Gastrocnemius medialis (tissue), 4 donors: ENCODE measurements at regions not wholly inside any gene's neighbourhood (a gene's known extent, or its start where the extent isn't known, plus 50 kb on each side); places are given as distances from the start of the nearest gene placed in this dataset.

Source experiments
- ATAC-seq, 2 donors: fragments of 150-250 bp; one replicate each; pipeline ENCODE4 v1.9.1; 2016
- DNase-seq, 2 donors: peaks; one replicate each; pipeline ENCODE4 v3.0.0-alpha.2; 2019
- H3K27ac ChIP-seq, 4 donors: fragments of 200-600 bp; sonication (generic); 1 replicate in 1 of 4; 2 replicates in 3 of 4; pipeline ENCODE4 v1.5.1; 2016 to 2018; ENCODE audit warnings: mild to moderate bottlenecking in 2 of 4, moderate library complexity in 1 of 4
- H3K27me3 ChIP-seq, 3 donors: fragments of 200-600 bp; sonication (generic) in 2 of 3; 1 replicate in 1 of 3; 2 replicates in 2 of 3; pipeline versions ENCODE4 v1.5.1 to v1.6.0; 2016 to 2019; ENCODE audit warnings: mild to moderate bottlenecking in 1 of 3, moderate library complexity in 1 of 3
- H3K36me3 ChIP-seq, 2 donors: fragments of 200-600 bp; sonication (generic) in 1 of 2; one replicate each; pipeline ENCODE4 v1.5.1; 2017 to 2018
- H3K4me1 ChIP-seq, 2 donors: fragments of 200-600 bp; sonication (generic) in 1 of 2; one replicate each; pipeline ENCODE4 v1.5.1; 2016 to 2017; ENCODE audit warnings: mild to moderate bottlenecking in 2 of 2
- H3K4me3 ChIP-seq, 4 donors: fragments of 200-600 bp; sonication (generic) in 3 of 4; 1 replicate in 1 of 4; 2 replicates in 3 of 4; pipeline ENCODE4 v1.5.1; 2016 to 2019; ENCODE audit warnings: mild to moderate bottlenecking in 2 of 4
- H3K9me3 ChIP-seq, 3 donors: fragments of 200-600 bp; sonication (generic) in 2 of 3; 1 replicate in 1 of 3; 2 replicates in 2 of 3; pipeline ENCODE4 v1.5.1; 2016 to 2019
- POLR2A ChIP-seq, 2 donors: fragments of 450-650 bp; IDR thresholded peaks; one replicate each; pipeline ENCODE4 v1.6.1; 2017; ENCODE audit warnings: antibody characterized with exemption in 2 of 2, mild to moderate bottlenecking in 2 of 2, moderate library complexity in 2 of 2
- in situ Hi-C, 4 donors: fragments of 200-750 bp; cut with MboI; loops; one replicate each; pipeline versions ENCODE4 v1.15.0 to v1.8.0; 2017; ENCODE audit warnings: low sequenced_read_pairs in 4 of 4
- intact Hi-C: fragments of 100-400 bp; cut with DNase I; formaldehyde crosslinking; loops from one replicate; pipeline ENCODE4 v1.15.1; 2023; ENCODE audit warnings: low total_unique reads
- TF ChIP-seq, protein P1 (sequence below), 5 experiments: fragments of 450-650 bp in 3 of 5; fragments of 200-600 bp in 2 of 5; sonication (generic) in 2 of 5; IDR thresholded peaks in 4 of 5; conservative IDR thresholded peaks in 1 of 5; 1 replicate in 4 of 5; 2 replicates in 1 of 5; pipeline ENCODE4 v1.5.1; 2016 to 2019; ENCODE audit warnings: antibody characterized with exemption in 5 of 5, mild to moderate bottlenecking in 3 of 5, moderate library complexity in 3 of 5

DNA sequence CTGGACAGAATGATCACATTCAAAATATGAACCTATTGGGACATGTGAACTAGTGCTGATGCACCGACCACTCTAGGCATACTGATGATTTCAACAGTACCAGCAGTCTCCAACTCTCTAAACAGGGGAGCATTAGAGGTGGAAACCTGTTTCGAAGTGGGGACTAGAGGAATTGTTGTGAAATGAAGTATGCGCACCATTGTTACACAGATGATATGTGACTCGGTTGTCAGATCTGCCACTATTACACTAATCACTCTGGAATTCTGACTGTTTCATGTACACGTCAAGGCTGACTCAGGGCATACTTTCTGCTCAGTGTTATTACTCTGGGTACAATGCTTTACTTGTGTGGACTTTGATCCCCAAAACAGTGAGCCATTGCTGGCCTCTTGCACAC lies 198.2 kb upstream of the UBE2E2 start:
- intact Hi-C loops, result no loop called here
- ATAC-seq, result no peak
- in situ Hi-C loops, result no loop called here

GRCh38 chr3:23017801-23018200 lies 185.3 kb upstream of the UBE2E2 start:
- intact Hi-C loops, result no loop called here
- Histone ChIP-seq H3K4me3 (no peak overlapping the region), H3K36me3 (no peaks in the 10 kb centered on the region), H3K4me1 (no peaks in the 10 kb centered on the region), H3K27me3 (no peaks in the 10 kb centered on the region), H3K9me3 (no peaks in the 10 kb centered on the region), H3K27ac (no peak overlapping the region)
- DNase-seq (no peak), ATAC-seq (no peak)
- in situ Hi-C loops, result no loop called here
- TF ChIP-seq, protein P1, sequence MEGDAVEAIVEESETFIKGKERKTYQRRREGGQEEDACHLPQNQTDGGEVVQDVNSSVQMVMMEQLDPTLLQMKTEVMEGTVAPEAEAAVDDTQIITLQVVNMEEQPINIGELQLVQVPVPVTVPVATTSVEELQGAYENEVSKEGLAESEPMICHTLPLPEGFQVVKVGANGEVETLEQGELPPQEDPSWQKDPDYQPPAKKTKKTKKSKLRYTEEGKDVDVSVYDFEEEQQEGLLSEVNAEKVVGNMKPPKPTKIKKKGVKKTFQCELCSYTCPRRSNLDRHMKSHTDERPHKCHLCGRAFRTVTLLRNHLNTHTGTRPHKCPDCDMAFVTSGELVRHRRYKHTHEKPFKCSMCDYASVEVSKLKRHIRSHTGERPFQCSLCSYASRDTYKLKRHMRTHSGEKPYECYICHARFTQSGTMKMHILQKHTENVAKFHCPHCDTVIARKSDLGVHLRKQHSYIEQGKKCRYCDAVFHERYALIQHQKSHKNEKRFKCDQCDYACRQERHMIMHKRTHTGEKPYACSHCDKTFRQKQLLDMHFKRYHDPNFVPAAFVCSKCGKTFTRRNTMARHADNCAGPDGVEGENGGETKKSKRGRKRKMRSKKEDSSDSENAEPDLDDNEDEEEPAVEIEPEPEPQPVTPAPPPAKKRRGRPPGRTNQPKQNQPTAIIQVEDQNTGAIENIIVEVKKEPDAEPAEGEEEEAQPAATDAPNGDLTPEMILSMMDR (IDR thresholded peaks at IDR 0.05 in 4 of 5, conservative IDR thresholded peaks at IDR 0.05 in 1 of 5), result no peak
- no peak for TF ChIP-seq POLR2A (IDR thresholded peaks at IDR 0.05)

More for the DNA sequence above, 198.2 kb upstream of the UBE2E2 start:
- Histone ChIP-seq H3K36me3 (no peaks in the 10 kb centered on the region), H3K27me3 (no peaks in the 10 kb centered on the region), H3K9me3 (no peaks in the 10 kb centered on the region), H3K27ac (no peak overlapping the region), H3K4me1 (peaks cover 18 to 25% of the 10 kb centered on the region in 2 donors), H3K4me3 (no peak overlapping the region)
- TF ChIP-seq, protein P1 (IDR thresholded peaks at IDR 0.05 in 4 of 5, conservative IDR thresholded peaks at IDR 0.05 in 1 of 5), result no peak
- TF ChIP-seq POLR2A (IDR thresholded peaks at IDR 0.05), result no peak
- no peak for DNase-seq

GRCh38 chr3:23019596-23020300 lies 183.4 kb upstream of the UBE2E2 start:
- Histone ChIP-seq H3K27me3 (no peaks in the 10 kb centered on the region), H3K27ac (no peak overlapping the region), H3K4me1 (no peaks in the 10 kb centered on the region), H3K4me3 (no peak overlapping the region), H3K9me3 (no peaks in the 10 kb centered on the region), H3K36me3 (no peaks in the 10 kb centered on the region)
- ATAC-seq, result no peak
- intact Hi-C loops, result no loop called here
- no peak for DNase-seq
- TF ChIP-seq, protein P1 (IDR thresholded peaks at IDR 0.05 in 4 of 5, conservative IDR thresholded peaks at IDR 0.05 in 1 of 5), result no peak
- TF ChIP-seq POLR2A (IDR thresholded peaks at IDR 0.05), result no peak
- in situ Hi-C loops, result no loop called here

- intact Hi-C loops, result no loop called here
- no peak for DNase-seq
- no peaks in the 10 kb centered on the region for H3K27me3 ChIP-seq
- no peak overlapping the region for H3K27ac ChIP-seq
- in situ Hi-C loops, result no loop called here
- no peak for TF ChIP-seq POLR2A (IDR thresholded peaks at IDR 0.05)
- TF ChIP-seq, protein P1 (IDR thresholded peaks at IDR 0.05 in 4 of 5, conservative IDR thresholded peaks at IDR 0.05 in 1 of 5), result no peak
- no peak overlapping the region for H3K4me3 ChIP-seq
- H3K4me1 ChIP-seq, result no peaks in the 10 kb centered on the region
- no peak for ATAC-seq
- no peaks in the 10 kb centered on the region for H3K9me3 ChIP-seq
- H3K36me3 ChIP-seq, result no peaks in the 10 kb centered on the region
Observed at GRCh38 chr3:23028294-23028693, 174.8 kb upstream of the UBE2E2 start.

- intact Hi-C loops (no loop called here), in situ Hi-C loops (no loop called here)
- H3K4me1 ChIP-seq, result no peaks in the 10 kb centered on the region
- no peak overlapping the region for H3K27ac ChIP-seq
- H3K27me3 ChIP-seq, result no peaks in the 10 kb centered on the region
- no peak for ATAC-seq
- H3K9me3 ChIP-seq, result no peaks in the 10 kb centered on the region
- no peaks in the 10 kb centered on the region for H3K36me3 ChIP-seq
- no peak overlapping the region for H3K4me3 ChIP-seq
- DNase-seq, result no peak
- TF ChIP-seq, protein P1 (IDR thresholded peaks at IDR 0.05 in 4 of 5, conservative IDR thresholded peaks at IDR 0.05 in 1 of 5), result no peak
- no peak for TF ChIP-seq POLR2A (IDR thresholded peaks at IDR 0.05)
Observed at GRCh38 chr3:23029001-23029400, 174.1 kb upstream of the UBE2E2 start.
